ENCODE measurements at regions not wholly inside any gene's neighbourhood (a gene's known extent, or its start where the extent isn't known, plus 50 kb on each side); places are given as distances from the start of the nearest gene placed in this dataset.

DNA sequence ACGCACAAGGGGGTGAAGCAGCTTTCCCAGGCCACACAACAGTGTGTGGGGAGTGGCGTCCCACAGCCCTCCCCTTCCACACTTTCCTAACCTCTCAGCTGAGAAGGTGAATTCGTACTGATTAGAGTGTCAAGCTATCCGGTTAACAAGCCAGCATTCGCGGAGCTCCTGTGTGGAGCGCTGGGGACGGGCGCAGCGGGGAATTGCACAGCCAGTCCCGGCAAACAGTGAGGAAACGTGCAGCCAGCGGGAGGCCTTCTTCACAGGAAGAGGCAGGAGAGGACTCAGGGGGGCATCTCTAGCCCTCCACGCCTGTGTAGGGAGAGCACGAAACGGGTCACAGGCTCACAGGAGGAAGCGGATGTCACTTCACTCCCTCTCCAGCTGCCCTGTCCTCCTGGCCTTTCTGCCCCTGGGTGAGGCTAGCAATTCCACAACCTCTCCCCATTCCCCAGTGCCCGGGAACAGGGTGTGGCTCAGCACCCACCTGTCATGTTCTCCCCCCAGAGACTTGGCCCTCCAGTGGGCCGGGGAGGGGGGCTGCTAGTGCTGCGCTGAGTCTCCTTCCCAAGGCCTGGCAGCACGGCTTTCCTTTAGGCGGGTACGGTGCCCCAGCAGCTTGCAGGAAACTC, 117.3 kb downstream of the CPZ start:
- no peak for DNase-seq

DNA sequence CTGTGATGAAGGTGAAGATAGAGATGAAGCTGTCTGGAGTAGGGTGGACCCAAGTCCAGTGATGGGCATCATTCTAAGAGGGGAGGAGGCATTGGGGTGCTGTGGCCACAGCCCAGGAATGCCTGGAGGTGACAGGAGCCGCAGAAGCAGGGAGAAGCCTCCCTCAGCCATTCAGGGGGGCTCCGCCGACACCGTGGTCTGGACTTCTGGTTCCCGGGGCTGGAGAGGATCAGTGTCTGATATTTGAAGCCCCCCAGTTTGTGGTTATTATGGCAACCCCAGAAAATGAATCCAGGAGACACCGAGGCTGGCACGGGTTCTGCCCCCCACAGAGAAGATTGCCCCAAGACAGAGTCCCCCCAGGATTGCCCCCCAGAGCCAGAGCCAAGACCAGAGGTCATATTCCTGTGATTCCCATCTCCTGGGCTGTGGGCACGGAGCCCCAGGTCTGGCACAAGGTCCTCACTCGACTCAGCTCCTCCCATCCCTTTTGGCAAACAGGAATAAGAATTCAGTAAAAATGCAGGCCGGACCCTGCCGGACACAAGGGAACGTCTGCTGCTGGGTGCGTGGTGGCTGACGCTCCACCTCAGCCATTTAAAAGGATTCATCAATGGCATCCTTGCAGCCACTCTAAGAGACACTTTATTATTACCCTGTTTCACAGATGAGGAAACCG, 116.6 kb downstream of the CPZ start:
- DNase-seq, result no peak

DNA sequence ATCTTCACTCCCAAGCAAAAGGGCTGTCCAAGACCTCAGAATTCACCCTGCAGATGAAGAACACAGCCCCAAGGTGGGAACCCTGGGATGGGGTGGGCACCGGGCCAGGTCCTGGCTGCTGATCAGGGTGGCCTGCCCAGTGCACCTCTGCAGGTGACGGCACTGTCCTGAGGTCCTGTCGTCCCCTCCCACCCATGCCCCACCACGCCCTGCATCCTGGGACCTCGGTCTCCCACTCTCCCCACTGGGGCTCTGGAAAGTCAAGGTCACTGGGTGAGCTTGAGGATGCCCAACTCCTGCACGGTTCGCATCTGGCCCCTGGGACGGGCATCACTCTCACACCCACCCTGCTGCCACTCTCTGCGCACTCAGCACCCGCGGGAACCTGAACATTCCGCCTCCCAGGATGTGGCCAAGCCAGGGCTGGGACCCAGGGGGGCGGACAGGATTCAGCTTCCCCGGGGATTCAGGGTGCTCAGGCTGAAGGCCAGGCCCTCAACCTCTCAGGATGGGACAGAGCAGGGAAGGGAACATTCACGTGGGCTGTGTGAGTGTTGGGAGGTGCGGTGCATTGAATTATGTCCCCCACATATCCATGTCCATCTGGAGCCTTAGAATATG, 115.9 kb downstream of the CPZ start:
- DNase-seq, result no peak

DNA sequence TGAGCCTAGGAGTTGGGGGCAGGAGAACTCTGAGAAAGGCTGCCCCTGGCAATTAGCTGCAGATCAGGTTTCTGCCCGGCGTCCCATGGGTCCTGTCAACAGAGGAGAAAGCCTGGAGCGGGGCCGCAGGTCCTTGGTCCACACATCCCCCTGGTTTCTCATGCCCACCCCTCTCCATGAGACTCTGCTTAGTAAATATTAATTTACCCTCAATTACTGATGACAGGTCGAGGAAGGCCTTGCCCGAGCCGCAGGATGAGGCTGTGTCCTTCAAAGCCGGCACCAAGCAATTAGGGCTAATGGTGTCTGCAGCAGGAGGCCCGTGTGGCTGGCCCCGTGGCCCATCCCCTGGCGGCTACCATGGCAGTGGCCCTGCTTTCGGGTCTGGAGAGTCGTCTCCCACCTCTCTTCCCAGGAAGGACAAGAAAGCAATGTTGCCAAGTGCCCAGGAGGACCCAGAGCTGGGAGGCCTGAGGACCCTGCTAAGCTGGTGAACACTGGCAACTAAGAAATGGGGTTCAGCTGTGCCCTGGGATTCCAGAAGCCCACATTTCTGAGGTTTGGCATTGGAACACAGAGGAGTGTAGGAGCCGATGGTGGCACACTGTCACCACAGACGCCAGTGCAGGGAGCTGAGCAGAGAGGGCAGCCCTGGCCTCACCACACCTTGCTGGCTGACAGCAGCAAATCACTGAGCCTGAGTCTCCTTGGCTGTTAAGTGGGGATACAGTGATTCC, 114.6 kb downstream of the CPZ start:
- DNase-seq, result no peak

DNA sequence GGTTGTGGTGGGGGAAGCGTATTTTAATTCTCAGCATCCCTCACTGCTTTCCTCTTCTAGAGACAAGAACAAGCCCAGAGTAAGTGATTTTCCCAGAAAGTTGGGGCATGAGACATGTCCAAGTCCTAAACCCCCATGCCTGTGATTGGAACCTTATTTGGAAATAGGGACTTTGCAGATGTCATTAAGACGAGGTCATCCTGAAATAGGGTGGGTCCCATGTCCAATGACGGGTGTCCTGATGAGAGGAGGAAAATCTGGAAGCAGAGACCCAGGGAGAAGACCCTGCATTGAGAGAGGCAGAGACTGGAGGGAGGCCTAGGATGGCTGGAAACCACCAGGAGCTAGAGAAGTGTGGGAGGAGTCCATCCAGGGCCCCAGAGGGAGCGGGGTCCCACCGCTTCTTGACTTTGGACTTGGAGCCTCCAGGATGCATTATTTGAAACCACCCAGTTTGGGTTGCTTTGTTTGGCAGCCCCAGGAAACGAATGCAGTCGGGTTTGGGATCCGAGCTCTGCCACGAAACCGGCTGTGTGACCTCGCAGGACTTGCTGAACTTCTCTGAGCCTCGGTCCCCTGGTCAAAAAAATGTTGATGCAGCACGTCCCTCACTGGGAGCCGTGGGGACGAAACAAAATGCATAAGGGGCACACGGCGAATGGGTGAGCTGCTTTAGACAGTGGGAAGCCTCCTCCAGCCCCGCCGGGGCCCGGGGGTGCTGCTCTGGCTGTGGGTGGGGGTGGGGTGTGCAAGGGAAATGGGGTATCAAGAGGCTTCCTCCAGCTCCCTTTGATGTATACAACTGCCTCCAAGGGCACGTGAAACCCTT, 113.9 kb downstream of the CPZ start:
- no peak for DNase-seq

DNA sequence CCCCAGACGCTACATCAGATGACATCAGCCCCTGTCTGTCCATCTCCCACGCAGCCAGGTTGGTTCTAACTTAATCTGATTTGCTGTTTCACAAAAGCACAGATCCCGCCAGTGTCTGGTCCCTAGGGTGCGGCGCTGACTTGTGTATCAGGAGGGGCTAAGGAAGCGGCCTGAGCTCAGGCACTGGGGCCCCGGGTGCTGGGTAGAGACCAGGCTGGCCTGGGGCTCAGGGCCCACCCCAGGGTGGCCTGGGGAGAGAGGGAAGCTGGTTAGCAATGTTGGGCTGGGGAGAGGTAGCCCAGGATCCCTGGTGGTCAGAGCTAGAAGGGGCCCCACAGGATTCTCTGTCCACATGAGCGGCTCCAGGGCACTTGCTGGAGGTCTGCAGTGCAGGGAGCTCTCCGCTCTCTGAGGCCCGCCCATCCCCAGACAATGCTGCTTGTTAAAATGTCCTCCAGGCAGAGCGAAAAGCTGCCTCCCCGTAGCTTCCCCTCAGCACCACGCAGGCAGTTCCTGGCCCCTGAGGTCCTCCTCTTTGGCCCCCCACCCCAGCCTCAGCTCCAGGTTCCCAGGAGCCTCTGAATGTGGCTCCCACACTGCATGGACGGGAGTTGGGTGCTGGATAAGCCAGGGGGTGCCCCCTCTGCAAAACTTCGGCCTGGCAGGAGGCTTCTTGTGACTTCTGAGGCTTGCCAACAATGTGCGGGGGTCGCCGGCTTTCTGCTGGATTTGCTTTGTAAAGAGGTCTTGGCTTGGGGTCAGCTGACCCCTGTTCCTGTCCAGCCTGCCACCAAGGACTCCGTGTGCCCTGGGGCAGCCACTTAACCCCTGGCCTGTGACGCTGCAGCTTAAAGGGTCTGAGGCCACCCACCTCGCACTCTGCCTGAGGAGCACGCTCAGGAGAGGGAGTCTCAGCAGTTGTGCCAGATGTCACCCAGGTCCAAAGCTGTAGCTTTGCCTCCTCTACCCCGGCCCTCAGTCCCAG, 112.9 kb downstream of the CPZ start:
- DNase-seq, result no peak

DNA sequence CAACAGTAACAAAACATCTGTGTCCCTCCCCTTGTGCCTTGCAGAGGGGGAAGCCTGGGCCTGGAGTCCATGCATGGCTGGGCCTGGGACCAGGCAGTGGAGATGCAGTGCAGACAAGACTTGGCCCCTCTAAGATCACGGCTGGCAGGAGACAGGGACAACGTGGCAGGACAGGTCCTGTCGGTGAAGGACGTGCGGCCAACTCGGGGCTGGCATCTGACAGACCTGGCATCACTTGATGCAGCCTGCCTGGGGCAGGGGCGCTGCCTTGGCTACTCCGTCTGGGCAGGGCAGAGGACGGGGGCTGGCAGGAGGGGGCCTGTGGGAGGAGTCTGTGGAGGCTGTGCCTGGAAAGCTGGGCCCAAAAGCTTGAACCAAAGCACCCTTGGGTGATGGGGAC, 112.1 kb downstream of the CPZ start:
- DNase-seq, result no peak

DNA sequence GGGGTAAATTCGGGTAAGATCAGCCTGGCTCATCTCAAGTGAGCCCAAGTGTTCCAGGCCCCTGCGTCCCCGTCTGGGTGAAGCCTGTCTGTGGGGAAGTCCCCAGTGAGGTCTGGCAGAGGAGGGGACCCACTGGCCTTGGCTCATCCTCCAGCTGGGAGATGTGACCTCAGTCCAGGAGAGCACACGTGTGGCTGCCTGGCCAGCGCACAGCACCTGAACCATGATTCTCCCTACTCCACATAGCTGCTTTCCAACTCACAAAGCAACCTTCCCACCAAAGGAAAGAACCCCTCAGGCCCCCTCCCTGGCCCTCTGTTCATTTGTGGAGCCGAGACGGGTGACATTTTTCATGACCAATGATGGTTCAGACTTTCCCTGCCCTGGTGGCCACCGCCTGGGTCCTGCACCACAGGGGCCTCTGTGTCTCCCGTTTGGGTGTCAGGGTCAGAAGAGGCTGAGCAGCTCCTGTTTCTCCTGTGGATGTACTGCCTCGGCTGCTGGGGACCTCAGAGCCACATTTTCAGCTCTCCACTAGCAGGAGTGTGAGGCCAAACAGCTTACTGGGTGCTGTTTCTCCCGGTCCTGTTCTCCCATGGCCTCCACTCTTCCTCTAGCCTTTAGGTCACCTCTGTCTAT, 111.4 kb downstream of the CPZ start:
- DNase-seq, result no peak

DNA sequence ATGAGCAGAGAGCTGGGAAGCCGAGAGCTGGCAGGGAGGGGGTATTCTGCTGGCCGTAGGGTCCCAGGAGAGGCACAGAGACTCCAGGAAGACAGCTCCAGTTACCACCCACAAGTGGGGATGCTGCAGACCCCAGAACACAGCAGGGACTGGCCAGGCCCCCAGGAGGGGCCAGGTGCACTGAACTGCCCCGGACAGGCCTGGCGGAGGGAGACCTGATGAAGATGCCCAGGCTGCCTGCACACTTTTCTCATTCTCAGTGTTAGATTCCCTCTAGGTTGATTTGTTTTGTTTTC, 110.8 kb downstream of the CPZ start:
- no peak for DNase-seq

DNA sequence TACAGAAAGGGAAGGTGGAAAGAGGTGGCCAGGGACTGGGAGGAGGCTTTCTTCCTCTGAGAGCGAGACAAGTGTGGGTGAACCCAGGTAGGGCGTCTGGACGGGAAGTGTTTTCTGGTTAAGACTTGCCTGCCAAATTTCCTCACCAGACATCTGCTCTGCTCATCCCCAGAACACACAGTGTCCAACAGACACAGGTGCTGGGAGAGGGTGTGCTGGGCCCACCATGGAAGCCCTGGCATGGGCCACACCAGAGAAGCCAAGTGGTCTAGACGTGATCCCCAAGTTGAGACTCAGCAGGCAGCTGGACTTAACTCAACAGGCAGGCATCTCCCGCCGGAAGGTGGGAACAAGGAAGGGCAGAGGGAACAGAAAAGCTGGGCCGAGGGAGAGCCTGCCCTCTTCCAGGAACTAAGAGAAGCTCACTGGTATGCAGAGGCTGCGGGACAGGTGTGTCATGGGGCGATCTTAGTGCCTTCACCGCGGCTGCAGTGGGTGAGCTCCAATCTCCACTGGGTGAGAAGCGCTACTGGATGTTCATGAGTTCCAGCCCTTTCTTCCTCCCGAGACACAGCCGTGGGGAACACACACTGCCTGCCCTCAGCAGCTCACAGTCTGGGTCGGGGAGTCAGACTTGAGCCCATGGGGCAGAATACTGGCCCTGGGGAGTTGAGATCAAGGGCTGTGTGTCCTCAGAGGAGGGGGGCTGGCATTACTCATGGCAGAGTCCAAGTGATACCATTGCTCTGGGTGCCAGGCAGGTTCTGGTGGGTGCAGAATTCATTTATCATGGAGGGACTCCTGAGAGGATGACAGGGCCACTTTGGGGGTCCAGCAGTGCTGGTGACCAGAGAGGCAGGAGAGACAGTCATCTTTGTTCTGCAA, 110.2 kb downstream of the CPZ start:
- no peak for DNase-seq

DNA sequence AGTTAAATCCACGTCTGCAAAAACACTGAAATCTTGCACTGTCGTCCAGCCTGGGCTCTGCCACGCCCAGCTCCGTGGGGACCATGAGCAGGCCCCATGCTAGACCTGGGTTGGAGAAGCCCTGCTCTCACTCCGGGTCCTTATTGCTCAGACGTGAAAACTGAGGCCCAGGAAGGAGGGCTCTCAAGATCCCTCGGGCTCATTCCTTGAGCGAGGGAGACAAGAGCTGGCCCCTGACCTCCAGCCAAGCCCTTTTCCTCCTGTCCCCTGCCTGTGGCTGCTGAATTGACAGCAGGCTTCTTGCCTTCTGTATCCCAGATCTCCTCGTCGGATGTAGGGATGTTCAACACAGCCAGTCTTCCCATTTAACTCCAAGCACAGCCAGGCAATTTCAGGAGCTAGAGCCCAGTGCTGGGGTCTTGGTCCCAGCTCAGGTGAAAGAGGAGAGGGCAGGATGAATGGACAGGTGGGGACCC, 109.5 kb downstream of the CPZ start:
- no peak for DNase-seq

DNA sequence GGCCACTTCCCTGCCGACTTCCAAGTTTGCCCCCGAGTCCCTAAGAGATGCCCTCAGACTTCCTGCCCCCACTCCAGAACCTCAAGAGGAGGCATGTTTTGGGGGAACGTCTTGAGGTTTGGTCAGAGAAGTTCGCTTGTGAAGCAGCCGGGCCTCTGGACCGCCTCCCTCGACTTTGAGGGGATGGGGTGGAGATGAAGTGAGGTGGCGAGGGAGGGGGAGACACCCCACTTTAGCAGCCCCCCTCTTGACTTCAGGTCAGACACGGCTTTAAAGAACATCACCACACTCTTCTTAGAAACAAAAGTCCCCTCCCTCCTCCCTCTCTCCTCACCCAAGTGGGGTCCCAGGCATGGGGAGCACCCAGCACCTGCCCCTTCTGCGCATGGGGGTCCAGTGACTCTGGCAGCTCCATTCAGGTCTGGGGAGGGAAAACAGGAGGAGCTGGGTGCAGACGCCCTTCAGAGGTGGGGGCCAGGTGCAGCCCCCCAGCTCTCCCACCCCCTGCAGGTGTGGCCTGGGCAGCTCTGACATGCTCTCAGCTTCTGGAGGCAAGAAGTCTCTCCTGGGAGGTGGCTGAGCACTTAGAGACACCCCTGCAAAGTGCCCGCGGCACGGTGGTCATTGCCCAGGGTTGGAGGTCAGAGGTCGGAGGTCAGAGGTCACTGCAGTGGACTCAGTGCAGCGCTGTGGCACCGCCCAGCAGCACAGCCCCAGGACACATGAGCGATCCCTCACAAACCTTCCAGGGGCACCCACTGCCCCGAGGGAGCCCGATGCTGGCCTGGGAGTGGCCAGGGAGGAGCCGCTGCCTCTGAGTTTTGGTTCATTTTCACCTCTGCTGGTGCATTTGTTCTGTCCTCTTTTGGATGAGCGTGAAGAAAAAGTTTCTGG, 108.8 kb downstream of the CPZ start:
- no peak for DNase-seq

DNA sequence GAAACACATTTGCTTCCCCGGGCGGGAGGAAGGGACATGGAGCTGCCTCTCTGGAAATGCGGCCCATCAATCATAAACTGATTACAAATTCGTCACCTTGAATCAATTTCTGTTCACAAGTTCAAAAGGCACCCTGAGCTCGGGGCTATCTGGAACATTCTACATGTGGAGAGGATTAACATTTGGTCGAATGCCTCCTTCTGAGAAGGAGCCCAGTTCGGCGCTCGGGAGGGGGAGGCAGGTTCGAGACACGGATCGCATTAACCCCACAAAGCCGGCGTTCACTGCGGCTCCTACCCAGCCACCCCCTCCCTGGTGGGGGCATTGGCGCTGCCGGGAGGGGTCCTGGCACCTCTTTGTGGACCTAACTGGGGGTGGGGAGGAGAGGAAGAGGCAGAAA, 108.0 kb downstream of the CPZ start:
- DNase-seq, result no peak

DNA sequence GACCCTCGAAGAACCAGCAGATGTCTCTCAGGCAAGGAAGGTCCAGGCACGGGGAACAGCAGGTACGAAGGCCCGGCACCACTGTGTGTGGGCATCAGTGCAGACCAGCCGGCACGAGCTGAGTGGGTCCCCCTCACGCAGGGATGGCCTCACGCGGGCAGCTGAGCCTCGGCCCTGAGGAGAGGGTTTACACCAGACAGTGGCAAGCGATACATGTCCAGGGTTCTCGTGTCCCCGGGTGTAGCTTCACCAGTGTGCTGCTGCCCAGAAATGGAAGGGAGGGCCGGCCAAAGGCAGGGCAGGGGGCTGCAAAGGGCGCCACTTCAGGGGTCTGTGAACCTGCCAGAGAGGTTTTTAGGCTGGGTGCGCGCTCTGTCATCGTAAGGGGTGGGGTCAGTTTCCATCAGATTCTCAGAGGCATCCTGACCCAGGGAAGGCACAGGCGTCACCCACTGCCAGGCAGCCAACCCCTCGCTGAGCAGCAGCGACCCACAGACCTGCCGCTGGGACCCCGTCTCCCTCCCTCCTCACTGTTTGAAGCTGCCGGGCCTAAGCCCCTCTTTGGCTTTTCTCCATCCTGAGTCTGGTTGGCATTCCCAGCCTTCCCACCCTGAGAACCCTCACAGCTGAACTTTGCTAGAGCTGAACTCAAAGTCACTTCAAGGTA, 107.0 kb downstream of the CPZ start:
- DNase-seq, result no peak

DNA sequence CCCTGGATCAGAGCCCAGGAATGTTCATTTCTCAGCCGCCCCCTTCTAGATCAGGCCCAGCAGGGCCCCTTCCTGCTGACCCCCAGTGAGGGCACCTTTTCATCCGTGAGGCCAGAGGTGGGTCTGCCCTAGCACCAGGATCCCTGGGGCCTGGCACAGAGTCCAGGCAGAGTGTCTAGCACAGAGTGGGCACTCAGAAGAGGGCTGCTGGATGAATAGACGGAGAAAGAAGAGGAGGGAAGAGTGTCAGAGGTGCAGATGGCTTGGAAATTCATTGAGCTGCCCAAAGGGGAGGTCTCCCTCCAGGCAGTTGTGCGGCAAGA, 106.5 kb downstream of the CPZ start:
- DNase-seq, result no peak

DNA sequence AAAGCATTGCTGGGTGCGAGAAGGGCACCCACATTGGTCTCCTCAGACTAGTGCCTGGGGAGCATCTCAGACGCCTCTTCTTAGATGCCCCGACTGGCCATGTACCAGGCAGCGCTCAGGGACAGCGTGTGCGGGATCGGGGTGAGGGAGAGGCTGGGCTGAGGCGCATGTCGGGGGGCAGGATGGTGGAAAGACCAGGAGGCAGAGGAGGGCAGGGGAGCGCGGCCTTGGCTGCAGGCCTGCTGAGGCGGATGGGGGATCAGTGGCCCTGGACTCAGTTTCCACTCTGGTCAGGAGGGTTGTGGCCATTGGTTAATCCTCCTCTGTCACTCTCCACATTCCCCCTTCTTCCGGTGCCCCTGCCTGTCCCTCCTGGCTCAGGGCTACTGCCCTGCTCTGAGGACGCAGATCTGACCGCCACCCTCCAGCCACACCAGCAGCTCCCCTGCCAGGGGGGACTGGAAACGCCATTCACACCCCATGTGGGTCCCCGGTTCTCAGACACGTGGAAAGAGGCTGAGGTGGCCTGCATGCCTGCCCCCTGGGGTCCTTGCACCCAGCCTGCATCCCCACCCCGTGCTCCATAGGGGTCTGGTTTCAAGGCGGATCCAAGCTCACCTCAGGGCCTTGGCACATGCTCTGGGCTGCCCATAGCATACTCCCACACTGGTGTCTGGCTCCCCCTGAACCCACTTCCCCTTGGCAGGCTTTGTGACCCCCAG, 105.9 kb downstream of the CPZ start:
- no peak for DNase-seq

DNA sequence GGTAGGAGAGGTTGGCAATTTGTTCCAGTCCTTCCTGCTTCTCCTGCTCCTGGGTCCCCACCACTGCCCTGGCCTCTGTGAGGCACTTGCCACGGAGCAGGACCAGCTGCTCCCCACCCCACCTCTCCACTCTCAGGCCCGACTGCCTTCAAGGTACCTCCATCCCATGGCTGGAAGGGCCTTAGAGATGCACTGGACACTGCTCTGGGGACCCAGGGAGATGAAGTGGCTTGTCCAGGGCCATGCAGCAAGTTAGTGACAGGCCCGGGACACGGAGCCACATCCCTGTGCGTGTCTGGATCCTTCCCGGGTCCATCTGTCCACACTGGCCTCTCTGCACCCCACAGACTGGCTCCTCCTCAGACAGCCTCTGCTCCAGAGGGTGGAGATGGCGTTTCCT, 105.3 kb downstream of the CPZ start:
- no peak for DNase-seq

All from activated CD4-positive, alpha-beta T cell treated with anti-CD3 and anti-CD28 coated beads for 48 hours (primary cell).